ENCODE measurements at regions not wholly inside any gene's neighbourhood (a gene's known extent, or its start where the extent isn't known, plus 50 kb on each side); places are given as distances from the start of the nearest gene placed in this dataset.

- DNase-seq, result no peak
These were observed 120.2 kb upstream of the FSTL4 start for GRCh38 chr5:133732536-133732935.

GRCh38 chr5:133731951-133732350, 119.6 kb upstream of the FSTL4 start:
- no peak for DNase-seq

DNA sequence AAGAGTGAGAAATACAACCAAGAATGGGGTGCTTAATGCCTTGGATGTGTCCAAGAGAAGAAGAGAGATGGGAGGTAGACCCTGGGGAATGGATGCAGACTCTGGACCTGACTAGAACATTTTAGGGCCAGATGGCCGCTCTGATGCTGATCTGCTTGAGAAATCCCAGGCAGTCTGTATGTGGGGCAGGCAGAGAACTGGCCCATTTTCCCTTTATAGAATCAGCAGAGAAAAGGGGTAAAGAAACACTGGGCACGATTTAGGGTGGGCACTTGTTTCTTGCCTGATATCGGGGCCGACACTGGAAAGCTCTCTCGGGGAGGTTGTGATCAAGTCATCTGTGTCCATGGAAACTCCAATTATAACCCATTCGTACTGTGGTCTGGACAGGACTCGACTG, 118.5 kb upstream of the FSTL4 start:
- DNase-seq, result no peak

GRCh38 chr5:133730346-133730745, 118.0 kb upstream of the FSTL4 start:
- DNase-seq, result no peak

DNA sequence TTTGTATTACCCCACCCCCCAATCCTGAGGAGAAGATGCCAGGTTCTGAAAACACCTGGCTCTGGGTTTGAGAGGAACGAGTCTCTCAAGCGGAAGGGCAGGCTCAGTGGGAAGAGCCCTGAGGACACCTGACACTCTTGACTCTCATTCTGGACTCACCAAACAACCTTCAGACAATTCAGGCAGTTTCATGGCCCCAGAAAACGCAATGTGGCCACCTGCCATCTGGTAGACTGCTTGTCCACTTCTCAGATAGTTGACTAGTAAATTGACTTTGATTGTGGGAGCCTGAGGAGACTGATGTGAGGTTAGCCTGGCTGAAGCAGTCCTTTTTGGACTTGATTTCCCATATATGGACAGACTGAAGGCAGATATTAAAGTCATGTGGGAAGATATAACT, 117.5 kb upstream of the FSTL4 start:
- DNase-seq, result no peak

DNA sequence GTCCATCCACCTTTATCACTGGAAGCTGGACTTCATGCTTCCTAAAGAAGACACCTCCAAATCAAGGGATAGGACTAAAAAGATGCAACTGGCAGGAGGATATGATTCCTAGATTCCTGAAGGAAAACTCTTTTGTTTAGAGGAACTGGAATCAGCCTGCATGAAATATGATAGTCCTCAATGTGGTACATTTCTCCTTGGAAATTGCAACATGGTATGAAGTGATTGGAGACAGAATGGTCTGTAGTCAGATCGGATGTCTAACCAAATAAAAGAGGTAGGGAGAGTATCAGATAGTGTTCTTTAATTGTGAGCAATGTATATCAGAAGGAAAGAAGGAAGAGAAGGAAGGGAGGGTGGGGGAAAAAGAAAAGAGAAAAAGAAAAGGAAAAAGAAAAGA, 116.1 kb upstream of the FSTL4 start:
- no peak for DNase-seq

DNA sequence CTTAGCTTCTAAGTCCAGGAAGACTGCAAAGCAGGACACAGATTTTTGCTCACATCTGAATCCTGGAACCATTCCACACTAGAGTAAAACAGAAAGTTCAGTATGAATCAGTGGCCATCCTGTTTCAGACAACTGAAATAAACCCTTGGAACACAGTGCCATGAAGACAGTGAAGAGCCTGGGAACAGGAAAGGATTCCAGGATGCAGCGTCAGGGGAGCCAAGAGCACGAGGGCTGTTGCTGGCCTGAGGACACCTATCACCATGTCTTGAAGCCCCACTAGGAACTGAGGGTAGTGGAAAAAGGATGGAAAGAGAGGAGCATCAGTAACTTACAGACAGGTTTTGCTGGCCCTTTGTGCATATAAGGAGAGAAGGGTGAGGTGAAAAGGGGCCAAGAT, 115.3 kb upstream of the FSTL4 start:
- DNase-seq, result no peak

DNA sequence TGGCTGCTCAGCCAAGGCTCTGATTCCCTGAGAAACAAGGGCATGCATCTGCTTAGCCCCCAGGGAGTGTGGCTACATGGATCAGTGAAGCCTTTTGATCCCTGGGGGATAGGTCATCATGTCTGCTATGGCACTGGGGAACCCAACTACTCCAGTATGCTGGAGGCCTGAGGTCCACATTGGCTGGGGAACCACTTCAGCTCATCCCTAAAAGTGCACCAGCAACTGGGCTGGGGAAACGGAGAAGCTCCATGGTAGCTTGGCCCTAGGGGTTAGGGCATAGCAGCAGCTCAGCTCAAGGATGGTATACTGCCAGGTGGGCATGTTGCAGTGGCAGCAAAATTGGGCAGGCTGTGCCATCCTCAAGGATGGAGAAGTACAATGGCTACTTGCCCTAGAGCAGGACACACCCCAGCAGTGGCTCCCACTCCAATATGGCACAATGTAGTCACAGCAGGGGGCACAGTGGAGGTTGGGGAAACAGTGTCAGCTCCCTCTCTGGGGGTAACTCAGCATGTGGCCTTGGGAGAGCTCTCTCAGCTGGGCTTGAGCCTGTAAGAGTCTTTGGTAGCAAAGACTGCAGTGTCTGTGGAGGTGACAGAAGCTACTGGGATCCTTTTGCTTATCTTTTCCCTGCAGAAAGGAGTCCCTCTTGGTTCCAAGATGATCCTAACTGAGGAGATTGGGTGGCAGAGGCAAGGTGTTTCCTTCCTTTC, 111.5 kb upstream of the FSTL4 start:
- no peak for DNase-seq

GRCh38 chr5:133723126-133723525, 110.8 kb upstream of the FSTL4 start:
- DNase-seq, result no peak

- no peak for DNase-seq
These were observed 109.0 kb upstream of the FSTL4 start for GRCh38 chr5:133721365-133721764.

- no peak for DNase-seq
These were observed 106.1 kb upstream of the FSTL4 start for GRCh38 chr5:133718457-133718856.

DNA sequence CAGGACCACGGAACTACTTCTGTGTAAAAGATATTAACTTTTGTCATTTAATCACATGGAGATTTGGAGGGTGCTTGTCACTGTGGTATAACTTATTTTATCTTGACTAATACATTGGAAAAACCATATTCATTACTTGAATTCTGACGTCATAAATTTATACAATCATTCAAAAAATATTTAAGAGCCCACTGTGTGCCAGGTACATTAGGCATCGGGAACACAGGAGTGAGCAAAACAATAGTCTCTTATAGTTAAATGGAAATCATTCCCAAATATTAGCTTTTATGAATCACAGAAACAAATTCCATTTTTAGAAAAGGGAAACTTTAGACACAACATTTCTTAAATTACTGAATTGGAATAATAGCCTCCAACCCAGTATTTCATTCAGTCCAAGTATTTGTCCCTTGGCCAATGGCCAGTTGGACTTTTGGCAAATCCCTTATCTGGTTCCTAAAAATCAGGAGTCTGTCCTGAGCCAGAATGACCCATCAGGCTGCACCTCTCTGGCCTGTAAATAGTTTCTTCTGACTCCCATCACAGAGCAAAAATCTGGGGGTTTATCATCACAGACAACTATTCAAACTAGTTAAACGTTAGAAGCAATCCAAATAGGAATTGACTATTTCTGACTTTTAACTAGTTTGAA, 104.3 kb upstream of the FSTL4 start:
- DNase-seq, result no peak

DNA sequence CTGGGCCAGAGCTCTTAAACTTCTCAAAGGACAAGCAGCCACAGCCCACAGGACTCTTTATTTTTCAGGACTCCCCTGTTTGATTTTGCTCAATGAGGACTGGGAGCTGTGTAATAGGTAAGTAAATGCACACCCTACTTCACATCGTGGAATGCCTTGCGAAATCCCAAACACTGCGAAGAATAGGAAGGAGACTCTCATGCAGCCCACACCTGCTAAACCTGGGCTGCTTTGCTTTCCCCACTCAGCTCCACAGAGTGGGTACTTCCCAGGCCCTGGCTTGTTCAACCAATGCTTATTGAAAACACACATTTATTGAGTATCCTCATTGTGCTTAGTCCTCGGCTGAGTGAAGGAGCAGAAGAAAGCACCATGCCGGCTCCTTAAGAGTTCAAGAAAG, 103.3 kb upstream of the FSTL4 start:
- DNase-seq, result no peak

GRCh38 chr5:133715216-133715615, 102.9 kb upstream of the FSTL4 start:
- no peak for DNase-seq

DNA sequence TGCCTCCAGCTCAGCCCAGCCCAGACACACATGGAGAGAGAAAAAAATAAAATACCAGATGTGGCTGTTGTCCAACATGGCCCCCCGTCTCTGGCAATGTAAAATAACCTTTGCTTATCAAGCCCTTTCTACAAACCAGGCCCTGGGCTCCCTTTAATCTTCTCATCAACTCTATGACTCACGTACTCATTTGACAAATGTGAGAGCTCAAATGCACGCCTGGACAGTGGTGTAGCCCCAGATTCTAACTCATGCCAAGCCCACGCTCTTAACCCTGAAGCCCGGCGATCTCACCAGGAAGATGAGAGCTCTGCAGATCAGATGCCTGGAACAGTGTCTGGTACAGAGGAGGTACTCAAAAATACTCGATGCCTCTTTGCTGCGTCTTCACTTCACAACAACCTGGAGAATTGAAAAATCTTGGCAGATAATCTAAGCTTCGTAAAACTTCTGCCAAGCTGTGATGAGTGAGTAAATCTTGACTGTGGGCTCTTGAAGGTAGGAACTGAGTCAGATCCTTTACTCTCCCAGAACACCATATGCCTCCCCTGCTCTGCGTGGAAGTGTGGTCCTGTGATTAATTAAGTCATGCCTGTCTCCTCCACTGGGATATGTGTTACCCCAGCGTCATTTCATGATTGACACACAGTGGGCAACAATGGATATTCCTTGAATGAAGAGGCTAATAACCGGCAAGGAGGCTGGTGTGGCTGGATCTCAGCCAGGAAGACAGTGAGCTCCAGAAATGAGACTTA, 102.0 kb upstream of the FSTL4 start:
- DNase-seq, result no peak

DNA sequence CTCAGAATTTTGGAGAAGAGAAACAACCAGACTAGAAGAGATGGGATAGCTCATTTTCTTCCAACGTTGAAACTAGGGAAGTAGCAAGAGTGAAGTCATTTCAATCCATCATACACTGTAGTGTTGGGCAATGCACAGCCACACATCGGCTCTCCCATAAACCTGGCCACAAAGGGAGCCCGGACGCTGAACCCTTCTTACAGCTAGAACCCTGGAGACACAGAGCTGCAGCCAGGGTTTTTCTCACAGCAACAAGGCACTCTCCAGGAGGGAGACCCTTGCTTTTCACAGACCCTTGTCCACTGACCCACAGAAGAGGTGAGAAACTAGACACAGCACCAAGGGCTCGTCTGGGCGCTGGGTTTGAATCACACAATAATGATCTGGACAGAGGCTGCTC, 101.4 kb upstream of the FSTL4 start:
- DNase-seq, result no peak

DNA sequence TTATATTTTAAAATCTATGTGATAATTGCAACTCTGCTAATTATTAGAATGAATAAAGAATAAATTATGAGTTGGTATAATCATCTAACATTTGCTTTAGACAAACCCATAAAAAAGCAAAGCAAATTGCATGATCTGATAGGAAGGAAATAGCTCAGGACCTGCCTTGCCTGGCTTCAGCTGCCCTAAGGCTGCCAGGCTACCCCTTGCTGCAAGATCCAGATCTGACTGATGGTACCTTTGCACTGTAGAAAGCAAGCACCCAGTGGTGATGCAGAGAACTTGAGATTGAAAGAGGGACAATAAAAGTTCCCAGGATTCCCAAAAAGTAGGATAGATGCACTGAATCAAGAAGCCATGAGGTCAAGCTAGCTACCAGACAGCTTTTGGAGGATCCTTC, 100.9 kb upstream of the FSTL4 start:
- no peak for DNase-seq

GRCh38 chr5:133712562-133712961, 100.2 kb upstream of the FSTL4 start:
- no peak for DNase-seq

DNA sequence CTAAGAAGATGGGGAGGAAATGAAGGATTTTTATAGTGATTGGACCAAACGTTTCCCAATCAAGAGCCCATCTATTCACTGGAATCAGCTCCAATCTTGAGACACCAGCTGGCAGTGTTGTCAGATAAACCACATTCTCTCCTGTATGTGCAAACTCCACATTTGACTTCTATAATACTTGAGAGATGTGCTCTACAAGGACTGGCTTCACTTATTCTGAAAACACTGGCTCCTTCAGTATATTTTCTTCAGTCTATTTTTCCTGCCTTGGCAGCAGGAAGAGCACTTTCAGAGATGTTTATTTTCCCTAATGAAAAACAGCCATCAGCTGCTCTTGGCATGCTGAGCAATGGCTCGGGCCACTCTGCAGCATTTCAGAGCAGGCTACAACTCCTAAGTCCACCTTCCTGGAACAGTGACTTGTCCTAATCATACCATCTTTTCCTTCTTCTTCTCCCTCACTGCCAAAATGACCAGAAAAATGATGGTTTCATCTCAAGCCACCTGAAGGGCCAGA, 96.9 kb upstream of the FSTL4 start:
- DNase-seq, result no peak

DNA sequence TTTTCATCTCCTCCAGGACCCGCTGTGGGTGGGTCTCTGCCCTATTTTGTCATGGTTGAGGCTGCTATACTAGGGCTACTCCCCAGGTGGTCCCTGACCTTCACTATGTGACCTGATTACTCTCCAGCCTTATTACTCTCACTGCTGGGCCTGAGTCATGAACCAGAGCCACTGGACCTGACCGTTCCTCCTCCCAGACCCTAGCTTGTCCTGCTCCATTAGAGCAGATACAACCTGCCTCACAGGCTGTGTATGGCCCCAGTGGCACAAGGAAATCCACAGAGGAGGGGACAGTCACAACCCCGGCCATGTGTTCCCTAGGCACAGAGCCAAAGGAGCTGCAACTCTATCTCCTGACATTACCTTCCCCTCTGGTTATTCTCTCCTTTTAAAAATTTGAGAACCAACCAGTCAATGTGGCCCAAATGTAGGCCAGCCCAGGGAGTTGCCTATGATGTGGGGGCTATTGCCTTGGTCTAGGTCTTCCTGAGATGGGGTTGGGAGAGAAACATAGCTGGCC, 96.0 kb upstream of the FSTL4 start:
- no peak for DNase-seq

- no peak for DNase-seq
These were observed 95.3 kb upstream of the FSTL4 start for GRCh38 chr5:133707629-133708028.

- DNase-seq, result no peak
These were observed 94.4 kb upstream of the FSTL4 start for GRCh38 chr5:133706506-133707430.

GRCh38 chr5:133705331-133705730, 93.0 kb upstream of the FSTL4 start:
- DNase-seq, result no peak

Data from activated CD8-positive, alpha-beta memory T cell treated with anti-CD3 and anti-CD28 coated beads, Interleukin-2, amount 50 U/mL, for 48 hours (primary cell).